NB4 (cell line): ENCODE measurements at regions not wholly inside any gene's neighbourhood (a gene's known extent, or its start where the extent isn't known, plus 50 kb on each side); places are given as distances from the start of the nearest gene placed in this dataset.

ENCODE experiments used
- CTCF ChIP-seq: IDR thresholded peaks from one replicate; pipeline ENCODE4 v1.5.1; 2012; ENCODE audit warnings: low read depth, low read length
- MAX ChIP-seq: IDR thresholded peaks from 2 replicates; pipeline ENCODE4 v1.6.1; 2011; ENCODE audit warnings: low read depth, low read length
- MYC ChIP-seq: IDR thresholded peaks from 2 replicates; pipeline ENCODE4 v1.6.1; 2011; ENCODE audit warnings: low read depth, low read length
- POLR2A ChIP-seq: IDR thresholded peaks from 2 replicates; pipeline ENCODE4 v1.6.1; 2011; ENCODE audit warnings: mild to moderate bottlenecking; ENCODE audit not compliant: insufficient read length; ENCODE audit errors: extremely low read depth

- TF ChIP-seq CTCF (no peak), POLR2A (no peak), MYC (no peak), MAX (no peak)
Observed at GRCh38 chr15:31206386-31207181, 105.1 kb upstream of the TRPM1 start.
